ENCODE measurements at regions not wholly inside any gene's neighbourhood (a gene's known extent, or its start where the extent isn't known, plus 50 kb on each side); places are given as distances from the start of the nearest gene placed in this dataset.

GRCh38 chr22:34885852-34886251 lies 180.1 kb upstream of the ISX start:
- H2AFZ ChIP-seq (ENCODE audit: low read depth) = no peak overlapping the region
- TF ChIP-seq CTCF (conservative IDR thresholded peaks at IDR 0.05; ENCODE audit: low read depth, low read length) = no peak
- H3K4me3 ChIP-seq (IDR thresholded peaks at IDR 0.05; ENCODE audit: insufficient read depth, low read depth, low read length) = no peak overlapping the region
- no peak overlapping the region for H3K4me2 ChIP-seq
- no peaks in the 10 kb centered on the region for H3K4me1 ChIP-seq (ENCODE audit: low read depth, poor library complexity, severe bottlenecking)
- no peak overlapping the region for H3K9ac ChIP-seq
- no peaks in the 10 kb centered on the region for H3K79me2 ChIP-seq (ENCODE audit: insufficient read depth, low read depth)
- H3K27ac ChIP-seq = no peak overlapping the region
- no peaks in the 10 kb centered on the region for H4K20me1 ChIP-seq (ENCODE audit: insufficient read depth)
- no peaks in the 10 kb centered on the region for H3K27me3 ChIP-seq (ENCODE audit: insufficient read depth, low read depth)
- no peaks in the 10 kb centered on the region for H3K36me3 ChIP-seq (ENCODE audit: insufficient read depth)

GRCh38 chr22:34886391-34886790 lies 179.6 kb upstream of the ISX start:
- H3K9ac ChIP-seq = no peak overlapping the region
- TF ChIP-seq CTCF (conservative IDR thresholded peaks at IDR 0.05; ENCODE audit: low read depth, low read length) = no peak
- no peak overlapping the region for H3K27ac ChIP-seq
- H4K20me1 ChIP-seq (ENCODE audit: insufficient read depth) = no peaks in the 10 kb centered on the region
- no peak overlapping the region for H3K4me2 ChIP-seq
- H3K4me1 ChIP-seq (ENCODE audit: low read depth, poor library complexity, severe bottlenecking) = no peaks in the 10 kb centered on the region
- H2AFZ ChIP-seq (ENCODE audit: low read depth) = no peak overlapping the region
- H3K79me2 ChIP-seq (ENCODE audit: insufficient read depth, low read depth) = no peaks in the 10 kb centered on the region
- no peaks in the 10 kb centered on the region for H3K36me3 ChIP-seq (ENCODE audit: insufficient read depth)
- H3K4me3 ChIP-seq (IDR thresholded peaks at IDR 0.05; ENCODE audit: insufficient read depth, low read depth, low read length) = no peak overlapping the region
- H3K27me3 ChIP-seq (ENCODE audit: insufficient read depth, low read depth) = no peaks in the 10 kb centered on the region

- no peaks in the 10 kb centered on the region for H3K27me3 ChIP-seq (ENCODE audit: insufficient read depth, low read depth)
- H3K4me3 ChIP-seq (IDR thresholded peaks at IDR 0.05; ENCODE audit: insufficient read depth, low read depth, low read length) = no peak overlapping the region
- H3K27ac ChIP-seq = no peak overlapping the region
- no peak overlapping the region for H3K9ac ChIP-seq
- no peak overlapping the region for H2AFZ ChIP-seq (ENCODE audit: low read depth)
- no peak overlapping the region for H3K4me2 ChIP-seq
- H3K4me1 ChIP-seq (ENCODE audit: low read depth, poor library complexity, severe bottlenecking) = no peaks in the 10 kb centered on the region
- TF ChIP-seq CTCF (conservative IDR thresholded peaks at IDR 0.05; ENCODE audit: low read depth, low read length) = no peak
- H3K36me3 ChIP-seq (ENCODE audit: insufficient read depth) = no peaks in the 10 kb centered on the region
- no peaks in the 10 kb centered on the region for H4K20me1 ChIP-seq (ENCODE audit: insufficient read depth)
- H3K79me2 ChIP-seq (ENCODE audit: insufficient read depth, low read depth) = no peaks in the 10 kb centered on the region
These were observed 179.1 kb upstream of the ISX start for GRCh38 chr22:34886812-34887211.

- H3K4me2 ChIP-seq = no peak overlapping the region
- H2AFZ ChIP-seq (ENCODE audit: low read depth) = no peak overlapping the region
- no peaks in the 10 kb centered on the region for H4K20me1 ChIP-seq (ENCODE audit: insufficient read depth)
- H3K79me2 ChIP-seq (ENCODE audit: insufficient read depth, low read depth) = no peaks in the 10 kb centered on the region
- no peak overlapping the region for H3K4me3 ChIP-seq (IDR thresholded peaks at IDR 0.05; ENCODE audit: insufficient read depth, low read depth, low read length)
- no peak for TF ChIP-seq CTCF (conservative IDR thresholded peaks at IDR 0.05; ENCODE audit: low read depth, low read length)
- H3K4me1 ChIP-seq (ENCODE audit: low read depth, poor library complexity, severe bottlenecking) = no peaks in the 10 kb centered on the region
- no peaks in the 10 kb centered on the region for H3K36me3 ChIP-seq (ENCODE audit: insufficient read depth)
- no peak overlapping the region for H3K27ac ChIP-seq
- H3K27me3 ChIP-seq (ENCODE audit: insufficient read depth, low read depth) = no peaks in the 10 kb centered on the region
- no peak overlapping the region for H3K9ac ChIP-seq
These were observed 168.8 kb upstream of the ISX start for GRCh38 chr22:34897126-34897525.

GRCh38 chr22:34902335-34902734 lies 163.6 kb upstream of the ISX start:
- no peak overlapping the region for H3K9ac ChIP-seq
- no peaks in the 10 kb centered on the region for H3K79me2 ChIP-seq (ENCODE audit: insufficient read depth, low read depth)
- H4K20me1 ChIP-seq (ENCODE audit: insufficient read depth) = no peaks in the 10 kb centered on the region
- H3K4me3 ChIP-seq (IDR thresholded peaks at IDR 0.05; ENCODE audit: insufficient read depth, low read depth, low read length) = no peak overlapping the region
- no peaks in the 10 kb centered on the region for H3K27me3 ChIP-seq (ENCODE audit: insufficient read depth, low read depth)
- no peak for TF ChIP-seq CTCF (conservative IDR thresholded peaks at IDR 0.05; ENCODE audit: low read depth, low read length)
- no peaks in the 10 kb centered on the region for H3K4me1 ChIP-seq (ENCODE audit: low read depth, poor library complexity, severe bottlenecking)
- no peak overlapping the region for H3K4me2 ChIP-seq
- H2AFZ ChIP-seq (ENCODE audit: low read depth) = no peak overlapping the region
- H3K36me3 ChIP-seq (ENCODE audit: insufficient read depth) = no peaks in the 10 kb centered on the region
- no peak overlapping the region for H3K27ac ChIP-seq

Data from KMS-11 (cell line).